C4-2B (cell line): ENCODE measurements at regions not wholly inside any gene's neighbourhood (a gene's known extent, or its start where the extent isn't known, plus 50 kb on each side); places are given as distances from the start of the nearest gene placed in this dataset.

Experiments used
- ZFX ChIP-seq: fragments of 450-650 bp; IDR thresholded peaks from 2 replicates; pipeline ENCODE4 v1.6.1; 2017
- TF ChIP-seq, protein P1 (sequence below): fragments of 450-650 bp; conservative IDR thresholded peaks from 2 replicates; pipeline ENCODE4 v1.5.1; 2017; ENCODE audit warnings: mild to moderate bottlenecking

DNA sequence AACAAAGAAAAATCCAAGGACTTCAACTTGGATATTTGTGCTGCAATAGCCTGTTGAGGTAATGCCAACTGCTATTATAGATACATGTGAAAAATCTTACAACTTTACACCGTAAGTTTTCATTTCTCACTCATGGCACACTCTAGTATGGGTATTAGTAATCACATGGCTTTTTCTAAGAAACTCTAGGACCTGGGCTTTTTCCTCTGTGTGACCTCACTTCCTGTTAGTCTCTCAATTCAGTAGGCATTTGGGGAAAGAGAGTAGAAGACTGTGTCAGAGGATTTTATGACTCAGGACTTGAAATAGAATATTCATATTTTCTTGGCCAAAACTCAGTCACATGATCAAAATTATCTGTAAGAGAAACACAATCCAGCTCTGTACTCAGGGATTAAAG lies 1049.9 kb downstream of the REEP3 start:
- TF ChIP-seq, protein P1, sequence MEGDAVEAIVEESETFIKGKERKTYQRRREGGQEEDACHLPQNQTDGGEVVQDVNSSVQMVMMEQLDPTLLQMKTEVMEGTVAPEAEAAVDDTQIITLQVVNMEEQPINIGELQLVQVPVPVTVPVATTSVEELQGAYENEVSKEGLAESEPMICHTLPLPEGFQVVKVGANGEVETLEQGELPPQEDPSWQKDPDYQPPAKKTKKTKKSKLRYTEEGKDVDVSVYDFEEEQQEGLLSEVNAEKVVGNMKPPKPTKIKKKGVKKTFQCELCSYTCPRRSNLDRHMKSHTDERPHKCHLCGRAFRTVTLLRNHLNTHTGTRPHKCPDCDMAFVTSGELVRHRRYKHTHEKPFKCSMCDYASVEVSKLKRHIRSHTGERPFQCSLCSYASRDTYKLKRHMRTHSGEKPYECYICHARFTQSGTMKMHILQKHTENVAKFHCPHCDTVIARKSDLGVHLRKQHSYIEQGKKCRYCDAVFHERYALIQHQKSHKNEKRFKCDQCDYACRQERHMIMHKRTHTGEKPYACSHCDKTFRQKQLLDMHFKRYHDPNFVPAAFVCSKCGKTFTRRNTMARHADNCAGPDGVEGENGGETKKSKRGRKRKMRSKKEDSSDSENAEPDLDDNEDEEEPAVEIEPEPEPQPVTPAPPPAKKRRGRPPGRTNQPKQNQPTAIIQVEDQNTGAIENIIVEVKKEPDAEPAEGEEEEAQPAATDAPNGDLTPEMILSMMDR, result no peak
- TF ChIP-seq ZFX, result no peak
